ENCODE measurements at regions not wholly inside any gene's neighbourhood (a gene's known extent, or its start where the extent isn't known, plus 50 kb on each side); places are given as distances from the start of the nearest gene placed in this dataset.

DNA sequence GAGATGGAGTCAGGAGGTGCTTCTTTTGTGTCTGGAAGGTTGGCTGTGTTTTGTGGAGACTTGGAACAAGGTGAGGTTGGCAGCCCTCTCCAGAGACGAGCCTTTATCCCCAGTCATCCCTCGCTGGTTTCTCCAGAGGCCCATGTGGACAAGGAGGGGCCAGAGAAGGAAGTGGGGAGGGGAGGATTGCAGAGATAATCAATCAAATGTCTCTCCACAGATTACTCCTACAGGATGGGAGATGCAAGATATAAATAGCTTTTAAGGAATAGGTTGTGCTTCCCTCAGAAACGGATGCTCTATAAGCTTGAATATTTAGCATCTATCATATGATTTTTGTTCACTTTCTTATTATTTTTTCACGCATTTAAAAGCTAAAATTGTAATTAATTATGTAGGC is 70.4 kb upstream of the VWDE start:
- TF ChIP-seq, protein P1, sequence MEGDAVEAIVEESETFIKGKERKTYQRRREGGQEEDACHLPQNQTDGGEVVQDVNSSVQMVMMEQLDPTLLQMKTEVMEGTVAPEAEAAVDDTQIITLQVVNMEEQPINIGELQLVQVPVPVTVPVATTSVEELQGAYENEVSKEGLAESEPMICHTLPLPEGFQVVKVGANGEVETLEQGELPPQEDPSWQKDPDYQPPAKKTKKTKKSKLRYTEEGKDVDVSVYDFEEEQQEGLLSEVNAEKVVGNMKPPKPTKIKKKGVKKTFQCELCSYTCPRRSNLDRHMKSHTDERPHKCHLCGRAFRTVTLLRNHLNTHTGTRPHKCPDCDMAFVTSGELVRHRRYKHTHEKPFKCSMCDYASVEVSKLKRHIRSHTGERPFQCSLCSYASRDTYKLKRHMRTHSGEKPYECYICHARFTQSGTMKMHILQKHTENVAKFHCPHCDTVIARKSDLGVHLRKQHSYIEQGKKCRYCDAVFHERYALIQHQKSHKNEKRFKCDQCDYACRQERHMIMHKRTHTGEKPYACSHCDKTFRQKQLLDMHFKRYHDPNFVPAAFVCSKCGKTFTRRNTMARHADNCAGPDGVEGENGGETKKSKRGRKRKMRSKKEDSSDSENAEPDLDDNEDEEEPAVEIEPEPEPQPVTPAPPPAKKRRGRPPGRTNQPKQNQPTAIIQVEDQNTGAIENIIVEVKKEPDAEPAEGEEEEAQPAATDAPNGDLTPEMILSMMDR (IDR thresholded peaks at IDR 0.05; ENCODE audit: insufficient read depth, low read length, poor library complexity, severe bottlenecking): no peak
- TF ChIP-seq EZH2phosphoT487 (conservative IDR thresholded peaks at IDR 0.05; ENCODE audit: low read length): no peak

All from SU-DHL-6 (cell line).